Natural killer cell (primary cell): ENCODE measurements at regions not wholly inside any gene's neighbourhood (a gene's known extent, or its start where the extent isn't known, plus 50 kb on each side); places are given as distances from the start of the nearest gene placed in this dataset.

ENCODE experiments used
- ATAC-seq, 3 donors: fragments of 150-1000 bp in 2 of 3; fragments of 200-7000 bp in 1 of 3; cut with Tn5 transposase; 1 replicate in 1 of 3; 2 replicates in 2 of 3; pipeline ENCODE4 v1.10.0; 2021; ENCODE audit warnings: mild to moderate bottlenecking in 2 of 3, moderate library complexity in 2 of 3
- DNase-seq, 2 donors: peaks; one replicate each; pipeline versions ENCODE4 v3.0.0 to v3.0.0-alpha.2; 2013 to 2021; ENCODE audit warnings: mixed read lengths in 1 of 2
- H3K27ac ChIP-seq: one replicate; pipeline ENCODE4 v1.5.1; 2013; ENCODE audit warnings: mild to moderate bottlenecking, low read length
- H3K27me3 ChIP-seq: one replicate; pipeline ENCODE4 v1.6.1; 2013; ENCODE audit warnings: low read length; ENCODE audit not compliant: control insufficient read depth, insufficient read depth
- H3K36me3 ChIP-seq: one replicate; pipeline ENCODE4 v1.6.1; 2013; ENCODE audit warnings: low read length; ENCODE audit not compliant: control insufficient read depth, insufficient read depth
- H3K4me1 ChIP-seq: one replicate; pipeline ENCODE4 v1.6.1; 2013; ENCODE audit warnings: low read length; ENCODE audit not compliant: control insufficient read depth, insufficient read depth
- H3K4me3 ChIP-seq: one replicate; pipeline ENCODE4 v1.5.1; 2013; ENCODE audit warnings: low read length
- H3K9me3 ChIP-seq: one replicate; pipeline ENCODE4 v1.6.1; 2013; ENCODE audit warnings: low read length; ENCODE audit not compliant: control insufficient read depth, insufficient read depth
- H3K27ac Mint-ChIP-seq, 2 donors: one replicate each; pipeline ENCODE4 v1.8.0; 2022; ENCODE audit warnings: mild to moderate bottlenecking in 2 of 2, mixed read lengths in 2 of 2, moderate library complexity in 1 of 2
- H3K27me3 Mint-ChIP-seq, 2 donors: one replicate each; pipeline ENCODE4 v1.8.0; 2022; ENCODE audit warnings: low read depth in 2 of 2, mixed read lengths in 2 of 2
- H3K36me3 Mint-ChIP-seq: one replicate; pipeline ENCODE4 v1.8.0; 2022; ENCODE audit warnings: mixed read lengths
- H3K4me1 Mint-ChIP-seq, 2 donors: one replicate each; pipeline ENCODE4 v1.8.0; 2022; ENCODE audit warnings: mixed read lengths in 2 of 2
- H3K4me3 Mint-ChIP-seq: one replicate; pipeline ENCODE4 v1.8.0; 2022; ENCODE audit warnings: mild to moderate bottlenecking, moderate library complexity, mixed read lengths
- H3K9me3 Mint-ChIP-seq, 2 donors: one replicate each; pipeline ENCODE4 v1.8.0; 2022; ENCODE audit warnings: mixed read lengths in 2 of 2
- WGBS: methylation state at CpG from one replicate; pipeline ENCODE4 v1.1.7; 2013; ENCODE audit warnings: missing lambda C conversion rate; ENCODE audit not compliant: insufficient coverage; 5-methylcytosine and 5-hydroxymethylcytosine counted together
- intact Hi-C: fragments of 100-400 bp; cut with micrococcal nuclease; formaldehyde crosslinking; loops from one replicate; pipeline ENCODE4 v1.14.2; 2022
- TF ChIP-seq, protein P1 (sequence below): fragments of 200-600 bp; IDR thresholded peaks from one replicate; pipeline ENCODE4 v1.8.0; 2022; ENCODE audit warnings: antibody characterized with exemption

DNA sequence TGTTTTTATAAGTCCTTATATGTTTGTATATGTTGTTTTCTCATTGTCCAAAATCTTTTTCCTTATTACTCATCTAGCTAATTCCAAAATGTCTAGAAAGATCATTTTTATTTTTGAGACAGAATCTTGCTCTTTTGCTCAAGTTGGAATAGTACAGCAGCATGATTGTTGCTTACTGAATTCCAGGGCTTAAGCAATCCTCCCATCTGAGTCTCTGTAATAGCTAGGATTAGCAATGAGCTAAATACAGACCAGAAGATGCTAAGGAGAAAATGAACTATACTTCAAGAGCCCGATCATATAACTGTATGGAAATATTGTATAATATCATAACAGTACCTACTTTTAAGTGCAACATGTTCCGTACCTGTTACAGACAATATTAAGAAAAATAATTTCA lies 1027.0 kb downstream of the STIM2 start:
- peaks cover 11 to 18% of the 10 kb centered on the region in 2 donors for H3K9me3 Mint-ChIP-seq
- Histone ChIP-seq H3K4me1 (no peaks in the 10 kb centered on the region), H3K4me3 (no peak overlapping the region), H3K9me3 (peaks cover 4% of the 10 kb centered on the region), H3K36me3 (no peaks in the 10 kb centered on the region), H3K27ac (no peak overlapping the region), H3K27me3 (no peaks in the 10 kb centered on the region)
- H3K27ac Mint-ChIP-seq = no peak overlapping the region
- H3K36me3 Mint-ChIP-seq = no peaks in the 10 kb centered on the region
- no peak overlapping the region for H3K4me3 Mint-ChIP-seq
- no peaks in the 10 kb centered on the region for H3K27me3 Mint-ChIP-seq
- intact Hi-C loops = no loop called here
- DNase-seq (no peak), ATAC-seq (no peak)
- TF ChIP-seq, protein P1, sequence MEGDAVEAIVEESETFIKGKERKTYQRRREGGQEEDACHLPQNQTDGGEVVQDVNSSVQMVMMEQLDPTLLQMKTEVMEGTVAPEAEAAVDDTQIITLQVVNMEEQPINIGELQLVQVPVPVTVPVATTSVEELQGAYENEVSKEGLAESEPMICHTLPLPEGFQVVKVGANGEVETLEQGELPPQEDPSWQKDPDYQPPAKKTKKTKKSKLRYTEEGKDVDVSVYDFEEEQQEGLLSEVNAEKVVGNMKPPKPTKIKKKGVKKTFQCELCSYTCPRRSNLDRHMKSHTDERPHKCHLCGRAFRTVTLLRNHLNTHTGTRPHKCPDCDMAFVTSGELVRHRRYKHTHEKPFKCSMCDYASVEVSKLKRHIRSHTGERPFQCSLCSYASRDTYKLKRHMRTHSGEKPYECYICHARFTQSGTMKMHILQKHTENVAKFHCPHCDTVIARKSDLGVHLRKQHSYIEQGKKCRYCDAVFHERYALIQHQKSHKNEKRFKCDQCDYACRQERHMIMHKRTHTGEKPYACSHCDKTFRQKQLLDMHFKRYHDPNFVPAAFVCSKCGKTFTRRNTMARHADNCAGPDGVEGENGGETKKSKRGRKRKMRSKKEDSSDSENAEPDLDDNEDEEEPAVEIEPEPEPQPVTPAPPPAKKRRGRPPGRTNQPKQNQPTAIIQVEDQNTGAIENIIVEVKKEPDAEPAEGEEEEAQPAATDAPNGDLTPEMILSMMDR = no peak
- H3K4me1 Mint-ChIP-seq = no peaks in the 10 kb centered on the region
- WGBS = no CpG with 5 or more reads among the region's 2 CpGs

DNA sequence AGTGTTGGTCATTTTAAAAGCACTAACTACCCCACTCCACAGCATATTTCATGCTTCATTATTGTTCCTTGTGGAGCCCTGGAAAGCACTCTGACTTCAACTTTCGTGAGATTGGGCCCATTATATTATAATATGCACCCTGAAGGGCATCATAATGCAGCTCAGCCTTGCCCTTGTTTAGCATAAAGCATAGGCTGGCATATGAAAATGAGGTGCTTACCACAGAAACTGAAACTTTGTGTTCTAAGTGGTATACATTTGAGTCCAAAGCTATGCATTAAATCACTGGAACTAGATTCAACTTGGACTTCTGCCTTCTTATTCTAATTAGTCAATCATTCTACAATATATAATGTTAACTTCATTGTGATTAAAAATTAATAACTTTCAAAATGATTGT lies 1027.9 kb downstream of the STIM2 start:
- 22% methylated on average over 1 of the region's 1 CpG for WGBS
- H3K36me3 ChIP-seq = no peaks in the 10 kb centered on the region
- no peak overlapping the region for H3K27ac ChIP-seq
- no peak overlapping the region for H3K4me3 ChIP-seq
- Mint-ChIP-seq H3K27ac (no peak overlapping the region), H3K27me3 (no peaks in the 10 kb centered on the region), H3K4me3 (no peak overlapping the region), H3K36me3 (no peaks in the 10 kb centered on the region), H3K4me1 (no peaks in the 10 kb centered on the region), H3K9me3 (peaks cover 11 to 18% of the 10 kb centered on the region in 2 donors)
- TF ChIP-seq, protein P1 = no peak
- ATAC-seq (no peak), DNase-seq (no peak)
- intact Hi-C loops = no loop called here
- H3K4me1 ChIP-seq = no peaks in the 10 kb centered on the region
- H3K27me3 ChIP-seq = no peaks in the 10 kb centered on the region
- peaks cover 4% of the 10 kb centered on the region for H3K9me3 ChIP-seq

DNA sequence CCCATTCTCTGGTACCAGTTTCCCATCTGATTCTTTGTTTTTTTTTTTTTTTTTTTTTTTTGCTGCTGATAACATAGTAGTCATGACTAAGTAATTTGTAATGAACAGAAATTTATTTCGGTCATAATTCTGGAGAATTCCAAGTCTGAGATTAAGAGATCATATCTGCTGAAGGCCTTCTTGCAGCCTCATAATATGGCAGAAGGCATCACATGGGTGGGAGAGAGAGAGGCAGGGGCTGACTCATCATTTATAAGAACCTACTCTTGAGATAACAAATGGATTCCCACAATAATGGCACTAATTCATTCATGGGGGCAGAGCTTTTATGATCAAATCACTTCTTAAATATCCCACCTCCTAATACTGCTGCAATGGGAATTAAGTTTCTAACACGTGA lies 1034.3 kb downstream of the STIM2 start:
- H3K4me3 Mint-ChIP-seq = no peak overlapping the region
- Histone ChIP-seq H3K27ac (no peak overlapping the region), H3K9me3 (peaks cover 4% of the 10 kb centered on the region), H3K36me3 (no peaks in the 10 kb centered on the region), H3K4me1 (no peaks in the 10 kb centered on the region), H3K27me3 (no peaks in the 10 kb centered on the region), H3K4me3 (no peak overlapping the region)
- H3K27me3 Mint-ChIP-seq = no peaks in the 10 kb centered on the region
- no peak overlapping the region for H3K27ac Mint-ChIP-seq
- peaks cover 11 to 13% of the 10 kb centered on the region in 2 donors for H3K9me3 Mint-ChIP-seq
- 75% methylated on average over 2 of the region's 2 CpGs for WGBS
- no peak for DNase-seq
- H3K36me3 Mint-ChIP-seq = no peaks in the 10 kb centered on the region
- no peak for ATAC-seq
- H3K4me1 Mint-ChIP-seq = no peaks in the 10 kb centered on the region
- TF ChIP-seq, protein P1 = no peak
- intact Hi-C loops = no loop called here

DNA sequence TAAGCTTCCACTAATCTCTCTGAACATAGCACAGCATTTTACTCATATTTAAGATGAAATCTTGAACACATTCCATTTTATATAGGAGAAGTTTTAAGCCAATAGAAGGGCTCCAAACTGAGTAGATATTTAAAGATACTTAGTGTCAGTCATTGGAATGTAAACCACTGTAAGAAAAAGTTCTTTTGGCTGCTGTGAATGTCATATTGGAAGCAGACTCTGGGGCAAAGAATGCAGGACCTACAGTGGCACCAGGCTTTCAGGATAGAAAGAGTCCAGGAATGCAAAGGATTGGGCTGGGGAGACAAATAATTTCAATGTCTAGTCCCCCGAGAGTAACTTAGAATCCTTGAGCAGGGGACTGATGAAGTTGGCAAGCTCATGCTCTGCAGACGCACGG lies 1047.7 kb downstream of the STIM2 start:
- DNase-seq (no peak), ATAC-seq (no peak)
- Mint-ChIP-seq H3K36me3 (no peaks in the 10 kb centered on the region), H3K27me3 (no peaks in the 10 kb centered on the region), H3K4me3 (no peak overlapping the region), H3K9me3 (peaks cover 6 to 9% of the 10 kb centered on the region in 2 donors), H3K27ac (no peak overlapping the region), H3K4me1 (no peaks in the 10 kb centered on the region)
- H3K27ac ChIP-seq = no peak overlapping the region
- TF ChIP-seq, protein P1 = no peak
- H3K9me3 ChIP-seq = no peaks in the 10 kb centered on the region
- intact Hi-C loops = no loop called here
- H3K36me3 ChIP-seq = no peaks in the 10 kb centered on the region
- H3K27me3 ChIP-seq = no peaks in the 10 kb centered on the region
- H3K4me3 ChIP-seq = no peak overlapping the region
- no peaks in the 10 kb centered on the region for H3K4me1 ChIP-seq
- WGBS = 88% methylated on average over 3 of the region's 3 CpGs
